ENCODE measurements at regions not wholly inside any gene's neighbourhood (a gene's known extent, or its start where the extent isn't known, plus 50 kb on each side); places are given as distances from the start of the nearest gene placed in this dataset.

- DNase-seq (no peak), ATAC-seq (ENCODE audit: low read depth) (no peak)
- Histone ChIP-seq H3K9me3 (ENCODE audit: control insufficient read depth, insufficient read depth, low read length) (no peaks in the 10 kb centered on the region), H3K79me1 (ENCODE audit: low read depth in 1 of 2, low read length in 2 of 2) (no peaks in the 10 kb centered on the region), H3K23ac (ENCODE audit: low read depth, low read length) (no peak overlapping the region), H3K36me3 (ENCODE audit: control insufficient read depth, insufficient read depth, low read length) (no peaks in the 10 kb centered on the region), H2AK9ac (replicated peaks; ENCODE audit: low read depth, low read length, poor library complexity) (no peak overlapping the region), H3K56ac (ENCODE audit: extremely low read depth, insufficient read depth, low read length) (no peak overlapping the region), H2BK5ac (ENCODE audit: low read depth, low read length, poor library complexity, severe bottlenecking) (no peak overlapping the region), H3K4me1 (ENCODE audit: control insufficient read depth, insufficient read depth, low read length) (no peaks in the 10 kb centered on the region), H3K4ac (ENCODE audit: low read depth, low read length) (no peak overlapping the region), H3K4me2 (ENCODE audit: low read depth, low read length) (no peak overlapping the region), H3K27ac (ENCODE audit: insufficient read depth, low read length) (no peak overlapping the region), H4K8ac (ENCODE audit: low read depth in 2 of 2, low read length in 2 of 2) (no peak overlapping the region), H2BK20ac (ENCODE audit: low read depth, low read length) (no peak overlapping the region), H3K18ac (ENCODE audit: low read depth, low read length) (no peak overlapping the region), H2AFZ (replicated peaks; ENCODE audit: low read length, poor library complexity) (no peak overlapping the region), H3K9ac (ENCODE audit: low read depth, low read length) (no peak overlapping the region), H2BK15ac (ENCODE audit: low read depth, low read length) (no peak overlapping the region), H2BK120ac (ENCODE audit: low read depth, low read length) (no peak overlapping the region), H4K5ac (ENCODE audit: low read depth, low read length) (no peak overlapping the region), H3K9me1 (ENCODE audit: insufficient read depth, low read length) (no peaks in the 10 kb centered on the region), H2AK5ac (ENCODE audit: low read depth, low read length) (no peak overlapping the region), H4K20me1 (ENCODE audit: insufficient read depth, low read length) (no peaks in the 10 kb centered on the region), H3K27me3 (ENCODE audit: control insufficient read depth, insufficient read depth, low read length) (no peaks in the 10 kb centered on the region), H3K14ac (replicated peaks; ENCODE audit: low read depth, low read length) (no peak overlapping the region), H4K91ac (ENCODE audit: insufficient read depth, low read depth, low read length) (no peak overlapping the region), H3K4me3 (ENCODE audit: insufficient read depth, low read depth, low read length) (no peak overlapping the region)
- intact Hi-C loops (cut with micrococcal nuclease) (no loop called here), in situ Hi-C loops (cut with MboI; ENCODE audit: low sequenced_read_pairs) (no loop called here), dilution Hi-C loops (cut with HindIII; ENCODE audit: low sequenced_read_pairs, unreplicated experiment) (no loop called here)
- ChIA-PET CTCF (no interaction called here), POLR2A (ENCODE audit: unreplicated experiment) (no interaction called here)
- 60% methylated on average over 1 of the region's 4 CpGs; no CpG with 5 or more reads in 1 of the 2 experiments for WGBS, 2 experiments (ENCODE audit: extremely low coverage in 2 of 2, insufficient read length in 1 of 2)
- BruUV-seq (replicated peaks): no TSS peak
- TF ChIP-seq FOS (IDR thresholded peaks at IDR 0.05; ENCODE audit: low read depth, low read length) (no peak), MAFK (IDR thresholded peaks at IDR 0.05; ENCODE audit: low read depth, low read length) (no peak), CTCF (conservative IDR thresholded peaks at IDR 0.05; ENCODE audit: low read depth, low read length) (no peak), NFE2L2 (IDR thresholded peaks at IDR 0.05; ENCODE audit: low read depth, low read length) (no peak), MAZ (IDR thresholded peaks at IDR 0.05; ENCODE audit: borderline replicate concordance, low read depth, low read length) (no peak)
Measured at GRCh38 chr4:129337228-129337620, 241.3 kb downstream of the C4orf33 start.

Measured in IMR-90 (cell line).